ENCODE measurements at regions not wholly inside any gene's neighbourhood (a gene's known extent, or its start where the extent isn't known, plus 50 kb on each side); places are given as distances from the start of the nearest gene placed in this dataset.

DNA sequence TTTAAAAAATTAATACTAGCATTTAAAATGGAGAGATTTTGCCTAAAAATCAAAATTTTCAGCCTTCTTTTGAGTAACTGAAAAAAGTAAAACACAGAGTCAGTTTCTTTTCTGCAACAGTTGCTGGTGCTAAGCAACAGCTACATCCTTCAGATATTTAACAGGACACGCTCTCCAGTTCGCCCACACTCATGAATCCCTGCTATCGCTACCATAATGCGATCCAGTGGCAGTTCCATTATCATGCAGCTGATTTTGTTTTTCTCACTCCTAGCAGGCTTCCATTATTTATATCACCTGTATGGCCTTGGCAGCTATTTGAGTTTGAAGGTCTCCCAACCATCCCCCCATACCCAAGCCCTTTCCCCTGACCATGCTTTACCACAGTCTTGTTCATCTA lies 93.1 kb upstream of the NCKAP5 start:
- intact Hi-C loops (cut with micrococcal nuclease), result no loop called here
- Mint-ChIP-seq H3K36me3 (ENCODE audit: insufficient read depth, unreplicated experiment) (no peaks in the 10 kb centered on the region), H3K4me1 (ENCODE audit: insufficient read depth, unreplicated experiment) (no peaks in the 10 kb centered on the region), H3K27ac (ENCODE audit: low read depth, unreplicated experiment) (no peak overlapping the region), H3K4me3 (ENCODE audit: unreplicated experiment) (no peak overlapping the region), H3K27me3 (ENCODE audit: insufficient read depth, unreplicated experiment) (no peaks in the 10 kb centered on the region), H3K9me3 (ENCODE audit: unreplicated experiment) (peaks cover 8% of the 10 kb centered on the region)
- TF ChIP-seq, protein P1, sequence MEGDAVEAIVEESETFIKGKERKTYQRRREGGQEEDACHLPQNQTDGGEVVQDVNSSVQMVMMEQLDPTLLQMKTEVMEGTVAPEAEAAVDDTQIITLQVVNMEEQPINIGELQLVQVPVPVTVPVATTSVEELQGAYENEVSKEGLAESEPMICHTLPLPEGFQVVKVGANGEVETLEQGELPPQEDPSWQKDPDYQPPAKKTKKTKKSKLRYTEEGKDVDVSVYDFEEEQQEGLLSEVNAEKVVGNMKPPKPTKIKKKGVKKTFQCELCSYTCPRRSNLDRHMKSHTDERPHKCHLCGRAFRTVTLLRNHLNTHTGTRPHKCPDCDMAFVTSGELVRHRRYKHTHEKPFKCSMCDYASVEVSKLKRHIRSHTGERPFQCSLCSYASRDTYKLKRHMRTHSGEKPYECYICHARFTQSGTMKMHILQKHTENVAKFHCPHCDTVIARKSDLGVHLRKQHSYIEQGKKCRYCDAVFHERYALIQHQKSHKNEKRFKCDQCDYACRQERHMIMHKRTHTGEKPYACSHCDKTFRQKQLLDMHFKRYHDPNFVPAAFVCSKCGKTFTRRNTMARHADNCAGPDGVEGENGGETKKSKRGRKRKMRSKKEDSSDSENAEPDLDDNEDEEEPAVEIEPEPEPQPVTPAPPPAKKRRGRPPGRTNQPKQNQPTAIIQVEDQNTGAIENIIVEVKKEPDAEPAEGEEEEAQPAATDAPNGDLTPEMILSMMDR (IDR thresholded peaks at IDR 0.05; ENCODE audit: unreplicated experiment), result no peak
- BruUV-seq (replicated peaks), result no TSS peak
- ChIA-PET CTCF (no interaction called here), POLR2A (no interaction called here)
- DNase-seq (ENCODE audit: unreplicated experiment), result no peak

DNA sequence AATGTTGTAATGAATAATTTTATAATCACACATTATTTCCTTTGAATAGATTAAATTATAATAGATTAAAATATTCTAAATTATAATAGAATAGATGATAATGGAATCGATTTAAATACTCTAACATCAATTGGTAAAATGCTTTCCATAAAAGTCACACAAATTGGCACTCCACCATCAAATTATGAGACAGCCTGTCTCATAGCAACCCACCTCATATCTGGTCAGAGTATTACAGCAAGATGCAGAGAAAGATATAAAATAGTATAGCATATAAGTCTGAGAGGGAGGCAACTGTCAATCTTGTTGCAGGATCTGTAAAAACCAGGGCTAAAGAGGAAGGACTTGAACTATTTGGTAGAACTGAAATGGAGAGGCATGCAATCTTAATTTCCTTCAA lies 98.4 kb upstream of the NCKAP5 start:
- ChIA-PET CTCF (no interaction called here), POLR2A (no interaction called here)
- DNase-seq (ENCODE audit: unreplicated experiment), result no peak
- no peak overlapping the region for H3K4me3 Mint-ChIP-seq (ENCODE audit: unreplicated experiment)
- BruUV-seq (replicated peaks), result no TSS peak
- H3K27ac Mint-ChIP-seq (ENCODE audit: low read depth, unreplicated experiment), result no peak overlapping the region
- TF ChIP-seq, protein P1 (IDR thresholded peaks at IDR 0.05; ENCODE audit: unreplicated experiment), result no peak
- no peaks in the 10 kb centered on the region for H3K4me1 Mint-ChIP-seq (ENCODE audit: insufficient read depth, unreplicated experiment)
- no peaks in the 10 kb centered on the region for H3K27me3 Mint-ChIP-seq (ENCODE audit: insufficient read depth, unreplicated experiment)
- H3K9me3 Mint-ChIP-seq (ENCODE audit: unreplicated experiment), result peaks cover 19% of the 10 kb centered on the region
- intact Hi-C loops (cut with micrococcal nuclease), result no loop called here
- peaks cover 4% of the 10 kb centered on the region for H3K36me3 Mint-ChIP-seq (ENCODE audit: insufficient read depth, unreplicated experiment)

DNA sequence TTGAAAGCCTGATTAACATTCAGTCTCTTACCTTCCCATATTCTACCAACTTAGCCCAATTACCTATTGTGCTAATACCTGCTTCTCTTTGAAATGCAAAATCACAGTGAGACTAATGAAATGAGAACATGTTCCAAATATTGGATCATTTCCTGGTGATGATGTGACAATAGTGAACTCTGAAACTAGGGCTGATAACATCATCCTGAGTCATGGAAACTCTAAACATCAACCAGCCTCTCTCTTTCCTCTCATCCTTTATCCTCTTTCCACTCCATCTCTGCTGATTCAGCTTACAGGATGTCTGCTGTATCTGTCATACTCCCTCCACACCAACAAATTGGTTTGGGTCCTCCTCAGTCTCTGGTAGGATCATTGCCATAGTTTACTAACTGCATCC lies 98.8 kb upstream of the NCKAP5 start:
- TF ChIP-seq, protein P1 (IDR thresholded peaks at IDR 0.05; ENCODE audit: unreplicated experiment), result no peak
- POLR2A ChIA-PET, result no interaction called here
- no peaks in the 10 kb centered on the region for H3K4me1 Mint-ChIP-seq (ENCODE audit: insufficient read depth, unreplicated experiment)
- H3K4me3 Mint-ChIP-seq (ENCODE audit: unreplicated experiment), result no peak overlapping the region
- peaks cover 24% of the 10 kb centered on the region for H3K9me3 Mint-ChIP-seq (ENCODE audit: unreplicated experiment)
- H3K36me3 Mint-ChIP-seq (ENCODE audit: insufficient read depth, unreplicated experiment), result peaks cover 4% of the 10 kb centered on the region
- no TSS peak for BruUV-seq (replicated peaks)
- no peak for DNase-seq (ENCODE audit: unreplicated experiment)
- CTCF ChIA-PET, result no interaction called here
- intact Hi-C loops (cut with micrococcal nuclease), result no loop called here
- no peaks in the 10 kb centered on the region for H3K27me3 Mint-ChIP-seq (ENCODE audit: insufficient read depth, unreplicated experiment)
- H3K27ac Mint-ChIP-seq (ENCODE audit: low read depth, unreplicated experiment), result no peak overlapping the region

DNA sequence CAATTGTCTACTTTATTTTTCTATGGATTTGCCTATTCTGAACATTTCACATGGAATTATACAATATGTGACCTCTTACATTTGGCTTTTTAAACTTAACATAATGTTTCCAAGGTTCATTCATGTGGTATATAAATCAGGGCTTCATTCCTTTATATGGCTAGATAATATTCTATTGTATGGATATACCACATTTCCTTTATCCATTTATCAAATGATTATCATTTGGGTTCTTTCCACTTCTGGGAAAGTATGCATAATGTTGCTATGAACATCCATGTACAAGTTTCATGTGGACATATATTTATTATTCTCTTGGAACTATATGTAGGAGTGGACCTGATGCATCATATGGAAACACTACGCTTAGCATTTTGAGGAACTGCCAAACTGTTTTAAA lies 99.7 kb upstream of the NCKAP5 start:
- POLR2A ChIA-PET, result no interaction called here
- Mint-ChIP-seq H3K27ac (ENCODE audit: low read depth, unreplicated experiment) (no peak overlapping the region), H3K4me1 (ENCODE audit: insufficient read depth, unreplicated experiment) (no peaks in the 10 kb centered on the region), H3K36me3 (ENCODE audit: insufficient read depth, unreplicated experiment) (peaks cover 4% of the 10 kb centered on the region), H3K27me3 (ENCODE audit: insufficient read depth, unreplicated experiment) (no peaks in the 10 kb centered on the region), H3K4me3 (ENCODE audit: unreplicated experiment) (no peak overlapping the region), H3K9me3 (ENCODE audit: unreplicated experiment) (peaks cover 25% of the 10 kb centered on the region)
- intact Hi-C loops (cut with micrococcal nuclease), result no loop called here
- no peak for DNase-seq (ENCODE audit: unreplicated experiment)
- BruUV-seq (replicated peaks), result no TSS peak
- TF ChIP-seq, protein P1 (IDR thresholded peaks at IDR 0.05; ENCODE audit: unreplicated experiment), result no peak
- CTCF ChIA-PET, result no interaction called here
